HepG2 (cell line): ENCODE measurements at regions not wholly inside any gene's neighbourhood (a gene's known extent, or its start where the extent isn't known, plus 50 kb on each side); places are given as distances from the start of the nearest gene placed in this dataset.

Experiments
- ATAC-seq: fragments of 200-7000 bp; cut with Tn5 transposase; 3 replicates; pipeline ENCODE4 v1.9.1; 2020; ENCODE audit warnings: mild to moderate bottlenecking, moderate library complexity
- BruUV-seq: library from RNA; stranded (reverse); fragments of 400-500 nt; replicated peaks from 2 replicates; lab custom pipeline; 2021; lab: Mats Ljungman, UMichigan
- CTCF ChIA-PET: fragments of 300-600 bp; formaldehyde crosslinking; extraction: SDS; loops from one replicate; lab custom pipeline; 2021; ENCODE audit warnings: low total read pairs, inconsistent platforms, low intra/inter-chr PET ratio; lab: Yijun Ruan, JAX
- POLR2A ChIA-PET: fragments of 350-600 bp; sonication (Branson Sonifier 250); formaldehyde crosslinking; loops from one replicate; lab custom pipeline; 2020; ENCODE audit warnings: antibody characterized with exemption, inconsistent platforms; lab: Yijun Ruan, JAX
- DNase-seq: peaks from one replicate; pipeline ENCODE4 v3.0.0-alpha.2; 2015; ENCODE audit warnings: low spot score
- FAIRE-seq: peaks from 3 replicates; lab custom pipeline; 2011; peaks lifted over from hg19 to GRCh38; lab: Jason Lieb, UNC
- H2AFZ ChIP-seq: one replicate; pipeline ENCODE4 v1.6.1; 2011; ENCODE audit warnings: low read length, inconsistent platforms
- H3K27ac ChIP-seq: fragments of 300-600 bp; 3 replicates; pipeline ENCODE4 v1.8.0; 2011; ENCODE audit warnings: mixed run types, mild to moderate bottlenecking, mixed read lengths, low read length, inconsistent platforms; ENCODE audit not compliant: insufficient read depth; ENCODE audit errors: extremely low read length
- H3K27me3 ChIP-seq, 2 experiments: fragments of 200-600 bp in 1 of 2; 2 replicates in 1 of 2; 3 replicates in 1 of 2; pipeline versions ENCODE4 v1.6.0 to v1.8.0; 2011; ENCODE audit warnings: low read length in 2 of 2, mild to moderate bottlenecking in 2 of 2, moderate library complexity in 2 of 2, inconsistent platforms in 1 of 2; ENCODE audit not compliant: insufficient read depth in 2 of 2, control insufficient read depth in 1 of 2
- H3K36me3 ChIP-seq, 2 experiments: fragments of 200-600 bp in 1 of 2; replicated peaks in 1 of 2; 2 replicates in 1 of 2; 3 replicates in 1 of 2; pipeline versions ENCODE4 v1.5.1 to v1.8.0; 2011; ENCODE audit warnings: low read length in 2 of 2, inconsistent platforms in 1 of 2; ENCODE audit not compliant: insufficient read depth in 2 of 2, control insufficient read depth in 1 of 2
- H3K4me1 ChIP-seq: 2 replicates; pipeline ENCODE4 v1.5.1; 2012; ENCODE audit warnings: low read length, inconsistent platforms; ENCODE audit not compliant: insufficient read depth
- H3K4me2 ChIP-seq: 2 replicates; pipeline ENCODE4 v1.6.0; 2011; ENCODE audit warnings: low read depth, low read length, inconsistent platforms
- H3K4me3 ChIP-seq, 3 experiments: fragments of 200-600 bp in 1 of 3; sonication (generic), shearing (Covaris generic) in 1 of 3; replicated peaks in 1 of 3; 2 replicates each; pipeline ENCODE4 v1.5.1; 2011 to 2016; ENCODE audit warnings: low read length in 3 of 3, inconsistent platforms in 2 of 3, low read depth in 2 of 3, mild to moderate bottlenecking in 2 of 3, control low read depth in 1 of 3, mixed read lengths in 1 of 3; ENCODE audit not compliant: insufficient read depth in 1 of 3
- H3K79me2 ChIP-seq: one replicate; pipeline ENCODE4 v1.6.1; 2011; ENCODE audit warnings: low read length, inconsistent platforms; ENCODE audit not compliant: insufficient read depth
- H3K9ac ChIP-seq: 2 replicates; pipeline ENCODE4 v1.6.0; 2011; ENCODE audit warnings: mild to moderate bottlenecking, low read depth, low read length, inconsistent platforms; ENCODE audit not compliant: insufficient read depth
- H3K9me3 ChIP-seq: 2 replicates; pipeline ENCODE4 v1.5.1; 2012; ENCODE audit warnings: mild to moderate bottlenecking, low read length
- H4K20me1 ChIP-seq: 2 replicates; pipeline ENCODE4 v1.6.0; 2011; ENCODE audit warnings: inconsistent platforms, mild to moderate bottlenecking, low read length, moderate library complexity; ENCODE audit not compliant: insufficient read depth
- CBFB ChIP-seq: sonication (generic); formaldehyde crosslinking; IDR thresholded peaks from 2 replicates; pipeline ENCODE4 v1.4.0; 2020; ENCODE audit warnings: missing genetic modification reagents
- CEBPB ChIP-seq: IDR thresholded peaks from 2 replicates; pipeline ENCODE4 v1.6.1; 2011; ENCODE audit warnings: low read depth, low read length, improper control_type of control experiment, borderline replicate concordance
- GPN1 ChIP-seq: sonication (generic); formaldehyde crosslinking; IDR thresholded peaks from 2 replicates; pipeline ENCODE4 v1.5.1; 2020; ENCODE audit warnings: missing genetic modification reagents, borderline replicate concordance
- NR2F2 ChIP-seq: IDR thresholded peaks from 2 replicates; pipeline ENCODE4 v1.6.1; 2012; ENCODE audit warnings: low read depth, inconsistent platforms, borderline replicate concordance
- WGBS: methylation state at CpG from one replicate; pipeline ENCODE4 v1.1.6; 2017; ENCODE audit warnings: low lambda C conversion rate; 5-methylcytosine and 5-hydroxymethylcytosine counted together
- in situ Hi-C: cut with HindIII; loops from 2 replicates; pipeline ENCODE4 v1.10.0; 2017; ENCODE audit warnings: low pct_unique_long_range_greater_than_20kb; ENCODE audit not compliant: extremely low pct_ligation_motif_present
- intact Hi-C: fragments of 100-400 bp; cut with micrococcal nuclease; formaldehyde crosslinking; loops from one replicate; pipeline ENCODE4 v1.10.0; 2022; ENCODE audit not compliant: unreplicated experiment

DNA sequence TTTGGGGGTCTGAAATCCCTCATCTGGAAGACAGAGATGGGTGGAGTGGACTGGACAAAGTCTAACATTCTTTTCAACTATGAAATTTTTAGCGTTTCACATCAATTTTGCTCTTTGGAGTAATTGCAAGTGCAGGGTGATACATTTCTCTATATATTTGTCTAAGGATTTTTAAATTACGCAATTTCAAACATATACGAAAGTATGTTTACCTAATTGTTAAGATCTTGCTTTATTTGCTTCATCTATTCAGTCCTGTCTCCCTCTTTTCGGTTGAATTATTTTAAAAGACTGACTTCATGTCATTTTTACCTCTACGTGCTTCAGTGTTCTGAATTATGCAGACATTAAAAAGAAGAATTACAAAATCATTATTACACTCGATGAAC, 101.9 kb upstream of the CREB5 start:
- H3K4me1 ChIP-seq: no peaks in the 10 kb centered on the region
- no peaks in the 10 kb centered on the region for H3K9me3 ChIP-seq
- intact Hi-C loops (no loop called here), in situ Hi-C loops (no loop called here)
- DNase-seq: no peak
- H3K27me3 ChIP-seq: peaks cover 0 to 44% of the 10 kb centered on the region in 2 experiments; a peak in 4 of 5 replicates
- no peak overlapping the region for H3K9ac ChIP-seq
- ChIA-PET POLR2A (no interaction called here), CTCF (no interaction called here)
- no peak overlapping the region for H3K4me2 ChIP-seq
- H3K4me3 ChIP-seq: no peak overlapping the region
- no peaks in the 10 kb centered on the region for H4K20me1 ChIP-seq
- H3K79me2 ChIP-seq: no peaks in the 10 kb centered on the region
- no peak overlapping the region for H2AFZ ChIP-seq
- TF ChIP-seq CEBPB (0 out of 2 replicates have a peak, but pooled peaks have one; percentile 17), NR2F2 (no peak)
- no TSS peak for BruUV-seq
- ATAC-seq: no peak
- FAIRE-seq: no peak
- no peak overlapping the region for H3K27ac ChIP-seq
- H3K36me3 ChIP-seq: no peaks in the 10 kb centered on the region
- 15% methylated on average over 6 of the region's 6 CpGs for WGBS

DNA sequence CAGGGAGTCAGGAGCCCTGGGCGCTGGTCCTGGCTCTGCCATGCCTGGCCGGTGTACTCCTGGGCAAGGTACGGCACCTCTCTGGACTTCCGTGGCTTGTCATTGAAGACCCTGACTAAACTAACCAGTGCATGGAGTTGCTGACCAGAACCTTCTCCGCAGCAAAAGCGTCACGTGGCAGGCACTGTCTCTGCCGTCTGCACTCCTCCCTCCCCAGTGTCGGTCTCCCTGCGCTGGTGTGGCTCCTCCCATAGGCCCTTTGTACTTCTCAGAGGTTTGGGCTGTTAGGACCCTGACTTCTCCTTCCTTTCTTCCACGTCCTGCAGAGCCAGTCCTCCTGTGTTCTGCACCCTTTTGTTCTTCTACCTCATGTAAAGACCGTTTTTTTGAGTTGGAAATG, 100.6 kb upstream of the CREB5 start:
- TF ChIP-seq GPN1 (CRISPR knock-in tag): no peak
- TF ChIP-seq CBFB (CRISPR knock-in tag): no peak
- no peaks in the 10 kb centered on the region for H4K20me1 ChIP-seq
- intact Hi-C loops: no loop called here
- in situ Hi-C loops: no loop called here
- ATAC-seq (no peak), FAIRE-seq (no peak), DNase-seq (no peak)
- ChIA-PET POLR2A (no interaction called here), CTCF (no interaction called here)
- no peak overlapping the region for H3K4me2 ChIP-seq
- no peak overlapping the region for H2AFZ ChIP-seq
- H3K9ac ChIP-seq: no peak overlapping the region
- no peaks in the 10 kb centered on the region for H3K9me3 ChIP-seq
- no peaks in the 10 kb centered on the region for H3K4me1 ChIP-seq
- no peaks in the 10 kb centered on the region for H3K36me3 ChIP-seq
- no peak overlapping the region for H3K27ac ChIP-seq
- H3K4me3 ChIP-seq: no peak overlapping the region
- 23% methylated on average over 11 of the region's 12 CpGs for WGBS
- peaks cover 1 to 55% of the 10 kb centered on the region in 2 experiments; a peak in 4 of 5 replicates for H3K27me3 ChIP-seq
- no peaks in the 10 kb centered on the region for H3K79me2 ChIP-seq
- BruUV-seq: no TSS peak
